GM12872 (cell line): ENCODE measurements at regions not wholly inside any gene's neighbourhood (a gene's known extent, or its start where the extent isn't known, plus 50 kb on each side); places are given as distances from the start of the nearest gene placed in this dataset.

Experiments
- CTCF ChIP-seq: IDR thresholded peaks from 3 replicates; pipeline ENCODE4 v1.5.1; 2011; ENCODE audit warnings: low read depth, mild to moderate bottlenecking, low read length, moderate library complexity; ENCODE audit not compliant: insufficient read depth

GRCh38 chr5:162916368-162916767, 521.0 kb upstream of the CCNG1 start:
- TF ChIP-seq CTCF = no peak

- no peak for TF ChIP-seq CTCF
Observed at GRCh38 chr5:162929104-162929503, 508.3 kb upstream of the CCNG1 start.

GRCh38 chr5:162931501-162931900, 505.9 kb upstream of the CCNG1 start:
- no peak for TF ChIP-seq CTCF

- TF ChIP-seq CTCF = no peak
Observed at GRCh38 chr5:162939991-162940390, 497.4 kb upstream of the CCNG1 start.

GRCh38 chr5:162948677-162949076, 488.7 kb upstream of the CCNG1 start:
- TF ChIP-seq CTCF = no peak

GRCh38 chr5:162956570-162956969, 480.8 kb upstream of the CCNG1 start:
- peak; percentile 31; the same call in 1 of the 3 replicates for TF ChIP-seq CTCF

- TF ChIP-seq CTCF = no peak
Observed at GRCh38 chr5:162990063-162990462, 447.3 kb upstream of the CCNG1 start.

- TF ChIP-seq CTCF = no peak
Observed at GRCh38 chr5:162990856-162991497, 446.4 kb upstream of the CCNG1 start.
